ENCODE measurements at regions not wholly inside any gene's neighbourhood (a gene's known extent, or its start where the extent isn't known, plus 50 kb on each side); places are given as distances from the start of the nearest gene placed in this dataset.

- TF ChIP-seq TCF7L2 (IDR thresholded peaks at IDR 0.05; ENCODE audit: low read depth, low read length) (no peak), REST (IDR thresholded peaks at IDR 0.05; ENCODE audit: insufficient read depth in 1 of 2, low read depth in 2 of 2, low read length in 1 of 2) (no peak), SIN3A (IDR thresholded peaks at IDR 0.05; ENCODE audit: borderline replicate concordance, insufficient read depth, low read depth, low read length) (no peak)
- TF ChIP-seq, protein P1, sequence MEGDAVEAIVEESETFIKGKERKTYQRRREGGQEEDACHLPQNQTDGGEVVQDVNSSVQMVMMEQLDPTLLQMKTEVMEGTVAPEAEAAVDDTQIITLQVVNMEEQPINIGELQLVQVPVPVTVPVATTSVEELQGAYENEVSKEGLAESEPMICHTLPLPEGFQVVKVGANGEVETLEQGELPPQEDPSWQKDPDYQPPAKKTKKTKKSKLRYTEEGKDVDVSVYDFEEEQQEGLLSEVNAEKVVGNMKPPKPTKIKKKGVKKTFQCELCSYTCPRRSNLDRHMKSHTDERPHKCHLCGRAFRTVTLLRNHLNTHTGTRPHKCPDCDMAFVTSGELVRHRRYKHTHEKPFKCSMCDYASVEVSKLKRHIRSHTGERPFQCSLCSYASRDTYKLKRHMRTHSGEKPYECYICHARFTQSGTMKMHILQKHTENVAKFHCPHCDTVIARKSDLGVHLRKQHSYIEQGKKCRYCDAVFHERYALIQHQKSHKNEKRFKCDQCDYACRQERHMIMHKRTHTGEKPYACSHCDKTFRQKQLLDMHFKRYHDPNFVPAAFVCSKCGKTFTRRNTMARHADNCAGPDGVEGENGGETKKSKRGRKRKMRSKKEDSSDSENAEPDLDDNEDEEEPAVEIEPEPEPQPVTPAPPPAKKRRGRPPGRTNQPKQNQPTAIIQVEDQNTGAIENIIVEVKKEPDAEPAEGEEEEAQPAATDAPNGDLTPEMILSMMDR (IDR thresholded peaks at IDR 0.05) = no peak
Measured at GRCh38 chr10:114711869-114712250, 53.8 kb upstream of the ABLIM1 start.
